Hematopoietic multipotent progenitor cell treated with erythropoietin and hydrocortisone succinate and interleukin-3 and kit ligand, for 4 days (in vitro differentiated cells): ENCODE measurements at regions not wholly inside any gene's neighbourhood (a gene's known extent, or its start where the extent isn't known, plus 50 kb on each side); places are given as distances from the start of the nearest gene placed in this dataset.
"Not testable (repeated sequence)": the region's sequence is repeated elsewhere in the genome, so short reads cannot be mapped to it uniquely, and the experiment has no call there.

Experiments
- DNase-seq: peaks from one replicate; pipeline ENCODE4 v3.0.0-alpha.2; 2015

DNA sequence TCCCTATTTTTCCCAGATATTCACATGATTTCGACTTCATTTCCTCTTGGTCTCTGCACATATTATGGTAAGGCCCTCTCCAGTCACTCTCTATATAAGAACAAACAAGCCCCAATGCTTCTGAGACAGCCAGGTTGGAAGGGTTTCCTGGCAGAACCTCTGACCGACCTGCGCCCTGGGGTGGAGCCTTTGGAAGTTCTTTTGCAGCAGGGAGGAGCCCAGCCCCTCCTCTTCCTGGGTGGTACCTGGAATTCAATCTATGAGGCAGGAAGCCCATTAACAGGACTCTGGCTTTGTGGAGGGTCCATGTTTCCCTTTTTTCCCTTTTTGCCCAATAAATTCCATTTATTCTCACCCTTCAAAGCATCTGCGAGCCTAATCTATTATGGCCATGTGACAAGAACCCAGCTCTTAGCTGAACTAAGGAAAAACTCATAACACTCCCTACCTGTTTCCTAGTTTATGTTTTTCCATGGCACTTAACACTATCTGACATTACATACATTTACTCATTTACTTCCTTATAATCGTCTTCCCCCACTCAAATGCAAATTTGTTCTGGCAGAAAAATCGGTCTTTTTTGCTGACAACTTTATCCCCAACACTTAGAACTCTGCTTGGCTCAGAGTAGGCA lies 92.5 kb upstream of the FRMD4A start:
- no peak for DNase-seq

DNA sequence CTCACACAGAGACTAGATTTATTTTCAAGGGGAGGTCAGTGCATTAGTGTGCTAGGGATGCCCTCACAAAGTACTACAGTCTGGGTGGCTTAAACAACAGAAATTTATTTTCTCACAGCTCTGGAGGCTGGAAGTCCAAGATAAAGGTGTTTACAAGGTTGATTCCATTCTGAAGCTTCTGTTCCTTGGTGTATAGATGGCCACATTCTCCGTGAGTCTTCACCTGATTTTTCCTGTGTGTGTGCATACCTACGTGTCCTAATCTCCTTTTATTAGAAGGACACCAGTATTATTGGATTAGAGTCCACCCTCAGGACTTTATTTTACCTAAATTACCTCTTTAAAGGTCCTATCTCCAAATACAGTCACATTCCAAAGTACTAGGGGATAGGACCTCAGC lies 91.7 kb upstream of the FRMD4A start:
- no peak for DNase-seq

- no peak for DNase-seq
Observed at GRCh38 chr10:14421941-14422340, 91.2 kb upstream of the FRMD4A start.

GRCh38 chr10:14417336-14417735 lies 86.6 kb upstream of the FRMD4A start:
- DNase-seq: not testable (repeated sequence)

GRCh38 chr10:14416308-14416700 lies 85.6 kb upstream of the FRMD4A start:
- no peak for DNase-seq

DNA sequence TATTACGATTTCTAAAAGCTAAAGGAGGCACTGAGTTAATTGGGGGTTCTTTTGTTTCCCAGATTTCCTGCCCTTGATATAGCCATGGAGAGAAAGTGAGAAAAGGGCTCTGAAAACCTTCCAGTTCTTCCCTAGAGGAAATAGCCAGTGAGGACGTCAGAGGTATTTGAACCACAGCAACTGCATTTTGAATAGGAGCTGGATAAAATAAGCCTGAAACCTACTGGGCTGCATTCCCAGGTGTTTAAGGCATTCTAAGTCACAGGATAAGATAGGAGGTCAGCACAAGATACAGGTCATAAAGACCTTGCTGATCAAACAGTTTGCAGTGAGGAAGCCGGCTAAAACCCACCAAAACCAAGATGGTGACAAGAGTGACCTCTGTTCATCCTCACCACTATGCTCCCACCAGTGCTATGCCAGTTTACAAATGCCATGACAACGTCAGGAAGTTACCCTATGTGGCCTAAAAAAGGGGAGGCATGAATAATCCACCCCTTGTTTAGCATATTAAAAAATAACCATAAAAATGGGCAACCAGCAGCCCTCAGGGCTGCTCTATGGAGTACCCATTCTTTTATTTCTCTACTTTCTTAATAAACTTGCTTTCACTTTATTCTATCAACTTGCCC lies 85.1 kb upstream of the FRMD4A start:
- no peak for DNase-seq

- DNase-seq: no peak
Observed at GRCh38 chr10:14414901-14415300, 84.2 kb upstream of the FRMD4A start.

GRCh38 chr10:14413523-14413922 lies 82.8 kb upstream of the FRMD4A start:
- no peak for DNase-seq

DNA sequence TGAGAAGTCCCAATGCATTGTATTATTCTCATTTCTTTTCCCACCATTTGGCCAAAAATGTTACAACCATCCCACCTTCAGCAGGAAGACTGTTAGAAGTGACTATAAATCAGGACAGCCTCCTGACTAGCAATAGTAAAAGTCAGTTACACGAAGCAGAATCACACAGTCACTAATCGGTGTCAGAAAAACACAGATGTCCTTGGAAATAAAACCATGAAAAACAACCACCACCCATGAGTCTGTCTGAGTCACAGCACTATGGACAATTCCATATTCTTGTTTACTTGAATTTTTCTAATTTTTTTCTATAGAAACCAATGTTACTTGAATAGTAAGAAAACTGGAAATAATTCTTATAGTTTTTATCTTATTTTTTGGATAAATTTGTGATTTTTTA lies 81.9 kb upstream of the FRMD4A start:
- no peak for DNase-seq

- no peak for DNase-seq
Observed at GRCh38 chr10:14409856-14410458, 79.2 kb upstream of the FRMD4A start.

DNA sequence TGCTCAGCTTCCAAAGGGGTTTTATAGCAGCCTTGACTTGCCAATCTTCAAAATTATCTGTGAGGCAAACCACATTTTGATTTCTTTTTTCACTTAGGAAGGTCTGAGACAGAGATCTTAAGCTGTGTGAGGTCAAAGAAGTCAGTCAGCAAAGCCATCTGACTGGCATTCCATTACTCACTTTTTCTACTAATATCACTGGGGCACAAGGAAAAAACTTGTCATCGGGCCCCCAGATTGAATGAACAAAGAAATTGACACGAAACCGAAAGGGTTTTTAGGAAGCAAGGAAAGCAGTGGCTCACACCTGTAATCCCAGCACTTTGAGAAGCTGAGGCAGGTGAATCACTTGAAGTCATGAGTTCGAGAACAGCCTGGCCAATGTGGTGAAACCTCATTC lies 78.5 kb upstream of the FRMD4A start:
- no peak for DNase-seq

DNA sequence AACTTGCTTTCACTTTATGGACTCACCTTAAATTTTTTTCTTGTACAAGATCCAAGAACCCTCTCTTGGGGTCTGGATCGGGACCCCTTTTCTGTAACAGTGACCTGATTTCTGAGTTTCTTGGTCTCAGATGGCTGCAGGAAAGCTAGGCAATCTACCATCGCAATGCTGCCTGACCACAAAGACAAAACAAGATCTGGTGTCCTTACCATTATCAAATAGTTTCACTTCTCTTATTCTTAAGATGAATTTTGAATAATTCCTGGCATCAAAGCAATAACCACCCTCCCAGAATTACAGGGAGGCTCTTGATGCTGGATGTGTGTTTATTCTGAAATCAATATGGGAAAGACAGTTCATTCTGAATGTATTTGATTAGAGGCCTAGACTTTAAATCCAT lies 77.4 kb upstream of the FRMD4A start:
- no peak for DNase-seq

- no peak for DNase-seq
Observed at GRCh38 chr10:14407567-14407966, 76.8 kb upstream of the FRMD4A start.

GRCh38 chr10:14405076-14406065 lies 74.6 kb upstream of the FRMD4A start:
- no peak for DNase-seq

GRCh38 chr10:14403881-14404623 lies 73.3 kb upstream of the FRMD4A start:
- DNase-seq: no peak

- no peak for DNase-seq
Observed at GRCh38 chr10:14403359-14403758, 72.6 kb upstream of the FRMD4A start.

DNA sequence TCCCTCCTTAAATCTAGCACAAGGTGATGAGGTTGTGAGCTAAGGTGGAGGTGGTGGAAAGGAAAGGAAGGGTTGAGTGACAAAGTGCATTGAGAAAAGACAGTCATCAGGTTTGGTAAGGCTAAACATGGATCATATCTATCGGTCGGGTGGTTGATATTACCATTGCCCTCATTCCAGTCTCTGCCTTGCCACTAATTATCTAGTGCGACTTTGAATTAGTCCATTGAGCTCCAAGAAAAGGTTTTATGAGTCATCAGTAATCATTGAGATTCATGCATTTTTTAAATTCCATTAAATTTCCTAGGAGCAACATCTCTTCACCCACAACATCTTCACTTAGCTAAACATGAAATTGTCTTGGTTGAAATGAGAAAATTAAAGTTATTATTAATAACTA lies 68.9 kb upstream of the FRMD4A start:
- DNase-seq: no peak

DNA sequence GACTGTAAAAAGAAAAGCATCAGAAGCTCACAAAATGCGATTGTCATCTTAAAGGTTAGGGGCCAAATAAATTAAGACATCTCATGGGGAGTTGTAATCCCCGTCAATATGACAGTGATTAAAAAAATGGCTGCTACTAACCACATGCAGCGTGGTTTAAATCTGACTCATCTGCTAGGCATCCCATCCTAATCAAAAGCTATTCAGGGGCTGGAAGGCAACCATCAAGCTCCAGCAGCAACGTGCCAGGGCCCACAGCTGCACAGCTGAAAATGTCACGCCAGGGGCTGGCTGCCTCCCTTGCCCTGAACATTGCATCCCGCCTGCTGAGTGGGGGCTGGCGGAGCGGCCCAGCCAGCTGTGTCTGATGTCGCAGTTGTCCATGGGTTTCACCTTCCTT lies 66.3 kb upstream of the FRMD4A start:
- DNase-seq: no peak

DNA sequence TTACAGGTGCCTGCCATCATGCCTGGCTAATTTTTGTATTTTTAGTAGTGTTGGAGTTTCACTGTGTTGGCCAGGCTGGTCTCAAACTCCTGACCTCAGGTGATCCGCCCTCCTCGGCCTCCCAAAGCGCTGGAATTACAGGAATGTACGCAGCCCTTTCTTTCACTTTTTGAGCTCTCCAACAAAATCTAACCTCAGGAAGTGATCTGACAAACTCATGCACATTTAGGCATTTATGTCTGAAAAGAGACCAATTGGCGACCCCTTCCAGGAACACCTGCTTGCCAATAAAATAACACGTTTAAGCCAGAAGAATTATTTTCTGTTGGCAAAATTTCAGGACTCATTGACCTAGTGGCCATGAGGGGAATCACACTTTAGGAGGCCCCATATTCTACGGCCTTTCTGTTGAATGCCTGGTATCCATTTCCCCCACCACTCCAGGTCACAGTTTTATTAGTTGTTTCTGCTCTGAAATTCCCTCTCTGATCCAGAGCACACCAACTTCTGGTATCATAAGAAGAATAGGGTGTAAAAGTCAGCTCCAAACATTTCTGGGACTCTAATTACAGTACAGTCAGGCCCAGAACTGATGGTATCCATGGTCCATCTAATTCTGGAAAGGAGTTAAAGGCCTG lies 65.8 kb upstream of the FRMD4A start:
- peak; percentile 1 for DNase-seq

- DNase-seq: no peak
Observed at GRCh38 chr10:14394179-14394578, 63.5 kb upstream of the FRMD4A start.

DNA sequence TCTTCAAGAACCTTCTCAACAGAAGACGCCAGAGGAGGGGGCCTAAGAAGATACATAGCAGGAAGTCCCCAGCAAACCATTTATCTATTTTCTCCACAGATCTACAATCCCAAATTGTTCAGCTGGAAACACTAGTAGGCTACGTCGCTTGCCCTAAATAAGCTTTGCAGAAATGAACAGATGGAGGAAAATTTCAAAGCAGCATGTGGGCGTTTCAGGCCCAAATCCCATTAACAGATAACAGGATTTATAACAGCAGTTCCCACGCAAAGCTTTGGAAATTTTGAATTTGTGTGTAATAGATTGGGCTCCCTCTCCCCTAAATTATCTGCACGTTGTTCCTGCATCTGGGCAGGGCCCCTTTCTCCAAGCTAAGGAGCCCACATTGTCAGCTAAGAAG lies 60.6 kb upstream of the FRMD4A start:
- DNase-seq: no peak

DNA sequence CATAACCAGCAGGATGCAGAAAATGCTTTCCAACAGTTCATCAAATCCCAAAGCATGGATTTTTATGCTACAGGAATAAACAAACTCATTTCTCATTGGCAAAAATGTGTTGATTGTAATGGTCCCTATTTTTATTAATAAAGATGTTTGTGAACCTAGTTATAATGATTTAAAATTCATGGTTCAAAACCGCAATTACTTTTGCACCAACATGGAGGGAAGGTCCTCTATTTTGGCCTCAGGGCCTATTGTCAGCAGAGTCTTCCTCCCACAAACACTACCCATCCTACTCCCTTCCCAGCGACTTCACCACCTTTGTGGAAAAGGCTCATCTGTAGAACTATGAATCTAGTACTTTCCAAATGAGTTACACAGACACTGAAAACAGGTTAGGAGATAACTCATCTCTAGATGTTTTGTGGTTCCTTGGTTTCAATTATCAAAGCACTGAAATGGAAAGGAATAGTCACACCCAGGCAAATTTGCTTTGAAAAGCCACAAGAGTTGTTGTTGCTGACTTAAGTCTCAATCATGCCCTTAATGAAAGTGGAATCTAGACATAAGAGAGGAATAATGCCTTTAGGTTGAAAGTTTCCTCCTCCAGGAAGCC lies 59.4 kb upstream of the FRMD4A start:
- DNase-seq: no peak
